ENCODE measurements at regions not wholly inside any gene's neighbourhood (a gene's known extent, or its start where the extent isn't known, plus 50 kb on each side); places are given as distances from the start of the nearest gene placed in this dataset.
A peak's percentile ranks its signal among the peaks of the same experiment; 100 is the strongest.

- TF ChIP-seq, protein P1, sequence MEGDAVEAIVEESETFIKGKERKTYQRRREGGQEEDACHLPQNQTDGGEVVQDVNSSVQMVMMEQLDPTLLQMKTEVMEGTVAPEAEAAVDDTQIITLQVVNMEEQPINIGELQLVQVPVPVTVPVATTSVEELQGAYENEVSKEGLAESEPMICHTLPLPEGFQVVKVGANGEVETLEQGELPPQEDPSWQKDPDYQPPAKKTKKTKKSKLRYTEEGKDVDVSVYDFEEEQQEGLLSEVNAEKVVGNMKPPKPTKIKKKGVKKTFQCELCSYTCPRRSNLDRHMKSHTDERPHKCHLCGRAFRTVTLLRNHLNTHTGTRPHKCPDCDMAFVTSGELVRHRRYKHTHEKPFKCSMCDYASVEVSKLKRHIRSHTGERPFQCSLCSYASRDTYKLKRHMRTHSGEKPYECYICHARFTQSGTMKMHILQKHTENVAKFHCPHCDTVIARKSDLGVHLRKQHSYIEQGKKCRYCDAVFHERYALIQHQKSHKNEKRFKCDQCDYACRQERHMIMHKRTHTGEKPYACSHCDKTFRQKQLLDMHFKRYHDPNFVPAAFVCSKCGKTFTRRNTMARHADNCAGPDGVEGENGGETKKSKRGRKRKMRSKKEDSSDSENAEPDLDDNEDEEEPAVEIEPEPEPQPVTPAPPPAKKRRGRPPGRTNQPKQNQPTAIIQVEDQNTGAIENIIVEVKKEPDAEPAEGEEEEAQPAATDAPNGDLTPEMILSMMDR (IDR thresholded peaks at IDR 0.05; ENCODE audit: insufficient read depth, missing control alignments): no peak
- no peak for FAIRE-seq
- no peak for DNase-seq (ENCODE audit: insufficient read length, low spot score)
These were observed 501.3 kb downstream of the NUF2 start for GRCh38 chr1:163823017-163823416.

DNA sequence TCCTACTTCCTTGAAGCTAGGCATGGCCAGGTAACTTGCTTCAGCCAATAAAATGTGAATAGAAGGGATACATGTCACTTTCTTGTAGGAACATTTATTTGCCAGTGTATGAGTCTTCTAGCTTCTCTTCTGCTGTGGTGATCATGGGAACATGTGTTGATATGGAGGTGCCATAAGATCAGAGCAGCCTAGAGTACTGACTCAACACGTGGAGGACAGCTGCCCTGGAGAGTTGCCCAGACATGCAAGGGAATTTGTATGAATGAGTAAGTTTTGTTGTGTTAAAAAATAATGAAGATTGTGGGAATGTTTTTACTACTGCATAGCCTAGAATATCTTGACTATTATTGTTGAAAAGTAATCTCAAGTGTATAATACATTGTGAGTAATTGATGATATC is 502.3 kb downstream of the NUF2 start:
- TF ChIP-seq, protein P1 (IDR thresholded peaks at IDR 0.05; ENCODE audit: insufficient read depth, missing control alignments): no peak
- no peak for DNase-seq (ENCODE audit: insufficient read length, low spot score)
- no peak for FAIRE-seq

DNA sequence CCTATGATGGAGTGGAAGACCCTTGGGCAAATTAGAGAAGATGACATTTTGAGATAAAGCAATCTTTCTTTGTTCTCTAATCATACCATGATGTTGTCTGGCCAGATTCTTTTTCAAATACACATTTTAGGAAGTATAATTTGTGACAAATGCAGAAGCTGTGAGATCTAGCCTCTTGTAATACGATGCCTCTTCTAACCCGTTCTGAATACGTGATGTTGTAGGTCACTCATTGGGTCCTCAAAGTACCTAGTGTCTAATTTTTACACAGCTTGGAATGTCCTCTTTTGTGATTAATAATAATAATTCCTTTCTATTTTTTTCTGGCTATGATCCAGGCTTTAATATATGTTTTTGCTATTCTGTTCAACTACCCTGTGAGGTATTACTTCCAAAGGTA is 502.7 kb downstream of the NUF2 start:
- no peak for FAIRE-seq
- no peak for DNase-seq (ENCODE audit: insufficient read length, low spot score)
- TF ChIP-seq, protein P1 (IDR thresholded peaks at IDR 0.05; ENCODE audit: insufficient read depth, missing control alignments): no peak

GRCh38 chr1:163826500-163826899 is 504.7 kb downstream of the NUF2 start:
- FAIRE-seq: no peak
- DNase-seq (ENCODE audit: insufficient read length, low spot score): no peak
- TF ChIP-seq, protein P1 (IDR thresholded peaks at IDR 0.05; ENCODE audit: insufficient read depth, missing control alignments): no peak

- TF ChIP-seq, protein P1 (IDR thresholded peaks at IDR 0.05; ENCODE audit: insufficient read depth, missing control alignments): no peak
- no peak for DNase-seq (ENCODE audit: insufficient read length, low spot score)
- FAIRE-seq: no peak
These were observed 513.0 kb downstream of the NUF2 start for GRCh38 chr1:163834778-163835177.

DNA sequence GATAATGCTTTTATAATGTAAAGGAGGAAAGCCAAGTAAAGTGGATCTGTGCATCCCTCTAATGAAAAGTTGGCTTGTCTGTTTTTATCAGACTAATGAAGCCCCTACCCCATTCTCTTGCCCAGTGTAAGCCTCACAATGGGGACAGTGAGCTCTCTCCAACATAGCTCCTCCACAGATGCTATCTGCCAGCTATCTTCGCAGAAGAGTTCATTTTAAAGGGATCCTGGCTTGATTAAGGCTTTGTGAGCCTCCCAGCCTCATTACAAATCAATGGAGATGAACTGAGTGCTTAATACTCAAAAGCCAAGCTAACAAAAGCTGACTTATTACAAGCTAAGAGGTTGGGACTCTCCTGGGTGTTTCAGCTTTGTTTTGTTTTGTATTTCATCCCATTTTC is 514.7 kb downstream of the NUF2 start:
- FAIRE-seq (peak; percentile 32), DNase-seq (ENCODE audit: insufficient read length, low spot score) (no peak)
- TF ChIP-seq, protein P1 (IDR thresholded peaks at IDR 0.05; ENCODE audit: insufficient read depth, missing control alignments): no peak

- DNase-seq (ENCODE audit: insufficient read length, low spot score): no peak
- TF ChIP-seq, protein P1 (IDR thresholded peaks at IDR 0.05; ENCODE audit: insufficient read depth, missing control alignments): no peak
- no peak for FAIRE-seq
These were observed 515.5 kb downstream of the NUF2 start for GRCh38 chr1:163837206-163837605.

Data from D721Med (cell line).